ENCODE measurements at regions not wholly inside any gene's neighbourhood (a gene's known extent, or its start where the extent isn't known, plus 50 kb on each side); places are given as distances from the start of the nearest gene placed in this dataset.

- TF ChIP-seq ZNF160 (CRISPR knock-in tag; IDR thresholded peaks at IDR 0.05) (no peak), ZNF746 (CRISPR knock-in tag; IDR thresholded peaks at IDR 0.05) (no peak), FOXK2 (IDR thresholded peaks at IDR 0.05) (no peak), WIZ (CRISPR knock-in tag; IDR thresholded peaks at IDR 0.05) (no peak), GMEB1 (CRISPR knock-in tag; IDR thresholded peaks at IDR 0.05; ENCODE audit: borderline replicate concordance) (no peak), MAZ (IDR thresholded peaks at IDR 0.05; ENCODE audit: borderline replicate concordance, low read depth, low read length) (no peak), MAZ (CRISPR knock-in tag; IDR thresholded peaks at IDR 0.05; ENCODE audit: low read depth) (no peak), ZFYVE20 (CRISPR knock-in tag; IDR thresholded peaks at IDR 0.05; ENCODE audit: borderline replicate concordance, low read depth) (no peak), ZNF564 (CRISPR knock-in tag; IDR thresholded peaks at IDR 0.05) (no peak), RFXAP (CRISPR knock-in tag; IDR thresholded peaks at IDR 0.05; ENCODE audit: borderline replicate concordance) (no peak), HNF4A (CRISPR knock-in tag; IDR thresholded peaks at IDR 0.05) (peak; percentile 39; the same call in 1 of the 2 replicates), NFIC (IDR thresholded peaks at IDR 0.05; ENCODE audit: low read length) (peak; percentile 80), ZNF619 (CRISPR knock-in tag; IDR thresholded peaks at IDR 0.05) (no peak), ZC3H13 (CRISPR knock-in tag; IDR thresholded peaks at IDR 0.05) (no peak)
- TF ChIP-seq, protein P1, sequence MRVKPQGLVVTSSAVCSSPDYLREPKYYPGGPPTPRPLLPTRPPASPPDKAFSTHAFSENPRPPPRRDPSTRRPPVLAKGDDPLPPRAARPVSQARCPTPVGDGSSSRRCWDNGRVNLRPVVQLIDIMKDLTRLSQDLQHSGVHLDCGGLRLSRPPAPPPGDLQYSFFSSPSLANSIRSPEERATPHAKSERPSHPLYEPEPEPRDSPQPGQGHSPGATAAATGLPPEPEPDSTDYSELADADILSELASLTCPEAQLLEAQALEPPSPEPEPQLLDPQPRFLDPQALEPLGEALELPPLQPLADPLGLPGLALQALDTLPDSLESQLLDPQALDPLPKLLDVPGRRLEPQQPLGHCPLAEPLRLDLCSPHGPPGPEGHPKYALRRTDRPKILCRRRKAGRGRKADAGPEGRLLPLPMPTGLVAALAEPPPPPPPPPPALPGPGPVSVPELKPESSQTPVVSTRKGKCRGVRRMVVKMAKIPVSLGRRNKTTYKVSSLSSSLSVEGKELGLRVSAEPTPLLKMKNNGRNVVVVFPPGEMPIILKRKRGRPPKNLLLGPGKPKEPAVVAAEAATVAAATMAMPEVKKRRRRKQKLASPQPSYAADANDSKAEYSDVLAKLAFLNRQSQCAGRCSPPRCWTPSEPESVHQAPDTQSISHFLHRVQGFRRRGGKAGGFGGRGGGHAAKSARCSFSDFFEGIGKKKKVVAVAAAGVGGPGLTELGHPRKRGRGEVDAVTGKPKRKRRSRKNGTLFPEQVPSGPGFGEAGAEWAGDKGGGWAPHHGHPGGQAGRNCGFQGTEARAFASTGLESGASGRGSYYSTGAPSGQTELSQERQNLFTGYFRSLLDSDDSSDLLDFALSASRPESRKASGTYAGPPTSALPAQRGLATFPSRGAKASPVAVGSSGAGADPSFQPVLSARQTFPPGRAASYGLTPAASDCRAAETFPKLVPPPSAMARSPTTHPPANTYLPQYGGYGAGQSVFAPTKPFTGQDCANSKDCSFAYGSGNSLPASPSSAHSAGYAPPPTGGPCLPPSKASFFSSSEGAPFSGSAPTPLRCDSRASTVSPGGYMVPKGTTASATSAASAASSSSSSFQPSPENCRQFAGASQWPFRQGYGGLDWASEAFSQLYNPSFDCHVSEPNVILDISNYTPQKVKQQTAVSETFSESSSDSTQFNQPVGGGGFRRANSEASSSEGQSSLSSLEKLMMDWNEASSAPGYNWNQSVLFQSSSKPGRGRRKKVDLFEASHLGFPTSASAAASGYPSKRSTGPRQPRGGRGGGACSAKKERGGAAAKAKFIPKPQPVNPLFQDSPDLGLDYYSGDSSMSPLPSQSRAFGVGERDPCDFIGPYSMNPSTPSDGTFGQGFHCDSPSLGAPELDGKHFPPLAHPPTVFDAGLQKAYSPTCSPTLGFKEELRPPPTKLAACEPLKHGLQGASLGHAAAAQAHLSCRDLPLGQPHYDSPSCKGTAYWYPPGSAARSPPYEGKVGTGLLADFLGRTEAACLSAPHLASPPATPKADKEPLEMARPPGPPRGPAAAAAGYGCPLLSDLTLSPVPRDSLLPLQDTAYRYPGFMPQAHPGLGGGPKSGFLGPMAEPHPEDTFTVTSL (CRISPR knock-in tag; IDR thresholded peaks at IDR 0.05; ENCODE audit: borderline replicate concordance): peak; percentile 69; the same call in 1 of the 2 replicates
- TF ChIP-seq, protein P2, sequence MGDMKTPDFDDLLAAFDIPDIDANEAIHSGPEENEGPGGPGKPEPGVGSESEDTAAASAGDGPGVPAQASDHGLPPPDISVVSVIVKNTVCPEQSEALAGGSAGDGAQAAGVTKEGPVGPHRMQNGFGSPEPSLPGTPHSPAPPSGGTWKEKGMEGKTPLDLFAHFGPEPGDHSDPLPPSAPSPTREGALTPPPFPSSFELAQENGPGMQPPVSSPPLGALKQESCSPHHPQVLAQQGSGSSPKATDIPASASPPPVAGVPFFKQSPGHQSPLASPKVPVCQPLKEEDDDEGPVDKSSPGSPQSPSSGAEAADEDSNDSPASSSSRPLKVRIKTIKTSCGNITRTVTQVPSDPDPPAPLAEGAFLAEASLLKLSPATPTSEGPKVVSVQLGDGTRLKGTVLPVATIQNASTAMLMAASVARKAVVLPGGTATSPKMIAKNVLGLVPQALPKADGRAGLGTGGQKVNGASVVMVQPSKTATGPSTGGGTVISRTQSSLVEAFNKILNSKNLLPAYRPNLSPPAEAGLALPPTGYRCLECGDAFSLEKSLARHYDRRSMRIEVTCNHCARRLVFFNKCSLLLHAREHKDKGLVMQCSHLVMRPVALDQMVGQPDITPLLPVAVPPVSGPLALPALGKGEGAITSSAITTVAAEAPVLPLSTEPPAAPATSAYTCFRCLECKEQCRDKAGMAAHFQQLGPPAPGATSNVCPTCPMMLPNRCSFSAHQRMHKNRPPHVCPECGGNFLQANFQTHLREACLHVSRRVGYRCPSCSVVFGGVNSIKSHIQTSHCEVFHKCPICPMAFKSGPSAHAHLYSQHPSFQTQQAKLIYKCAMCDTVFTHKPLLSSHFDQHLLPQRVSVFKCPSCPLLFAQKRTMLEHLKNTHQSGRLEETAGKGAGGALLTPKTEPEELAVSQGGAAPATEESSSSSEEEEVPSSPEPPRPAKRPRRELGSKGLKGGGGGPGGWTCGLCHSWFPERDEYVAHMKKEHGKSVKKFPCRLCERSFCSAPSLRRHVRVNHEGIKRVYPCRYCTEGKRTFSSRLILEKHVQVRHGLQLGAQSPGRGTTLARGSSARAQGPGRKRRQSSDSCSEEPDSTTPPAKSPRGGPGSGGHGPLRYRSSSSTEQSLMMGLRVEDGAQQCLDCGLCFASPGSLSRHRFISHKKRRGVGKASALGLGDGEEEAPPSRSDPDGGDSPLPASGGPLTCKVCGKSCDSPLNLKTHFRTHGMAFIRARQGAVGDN (CRISPR knock-in tag; IDR thresholded peaks at IDR 0.05): no peak
- TF ChIP-seq, protein P3, sequence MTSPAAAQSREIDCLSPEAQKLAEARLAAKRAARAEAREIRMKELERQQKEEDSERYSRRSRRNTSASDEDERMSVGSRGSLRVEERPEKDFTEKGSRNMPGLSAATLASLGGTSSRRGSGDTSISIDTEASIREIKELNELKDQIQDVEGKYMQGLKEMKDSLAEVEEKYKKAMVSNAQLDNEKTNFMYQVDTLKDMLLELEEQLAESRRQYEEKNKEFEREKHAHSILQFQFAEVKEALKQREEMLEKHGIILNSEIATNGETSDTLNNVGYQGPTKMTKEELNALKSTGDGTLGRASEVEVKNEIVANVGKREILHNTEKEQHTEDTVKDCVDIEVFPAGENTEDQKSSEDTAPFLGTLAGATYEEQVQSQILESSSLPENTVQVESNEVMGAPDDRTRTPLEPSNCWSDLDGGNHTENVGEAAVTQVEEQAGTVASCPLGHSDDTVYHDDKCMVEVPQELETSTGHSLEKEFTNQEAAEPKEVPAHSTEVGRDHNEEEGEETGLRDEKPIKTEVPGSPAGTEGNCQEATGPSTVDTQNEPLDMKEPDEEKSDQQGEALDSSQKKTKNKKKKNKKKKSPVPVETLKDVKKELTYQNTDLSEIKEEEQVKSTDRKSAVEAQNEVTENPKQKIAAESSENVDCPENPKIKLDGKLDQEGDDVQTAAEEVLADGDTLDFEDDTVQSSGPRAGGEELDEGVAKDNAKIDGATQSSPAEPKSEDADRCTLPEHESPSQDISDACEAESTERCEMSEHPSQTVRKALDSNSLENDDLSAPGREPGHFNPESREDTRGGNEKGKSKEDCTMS (CRISPR knock-in tag; conservative IDR thresholded peaks at IDR 0.05): no peak
These were observed 58.1 kb upstream of the PLEKHG1 start (continued) for GRCh38 chr6:150541576-150541975.

Measured in HepG2 (cell line).